BJ (cell line): ENCODE measurements at regions not wholly inside any gene's neighbourhood (a gene's known extent, or its start where the extent isn't known, plus 50 kb on each side); places are given as distances from the start of the nearest gene placed in this dataset.
"Not testable (repeated sequence)": the region's sequence is repeated elsewhere in the genome, so short reads cannot be mapped to it uniquely, and the experiment has no call there.

ENCODE experiments used
- CTCF ChIA-PET: fragments of 350-600 bp; formaldehyde crosslinking; extraction: SDS; loops from one replicate; lab custom pipeline; 2021; ENCODE audit warnings: antibody characterized with exemption, inconsistent platforms; lab: Yijun Ruan, JAX
- POLR2A ChIA-PET: fragments of 300-600 bp; sonication (Branson Sonifier 250); formaldehyde crosslinking; extraction: SDS; loops from one replicate; lab custom pipeline; 2021; ENCODE audit warnings: antibody characterized with exemption; lab: Charles Lee
- DNase-seq: peaks from one replicate; pipeline ENCODE4 v3.0.0-alpha.2; 2011; ENCODE audit warnings: low read depth
- H3K27me3 ChIP-seq: 2 replicates; pipeline ENCODE4 v1.6.0; 2011; ENCODE audit warnings: low read length; ENCODE audit not compliant: control insufficient read depth, insufficient read depth
- H3K36me3 ChIP-seq: 2 replicates; pipeline ENCODE4 v1.5.1; 2011; ENCODE audit warnings: low read length; ENCODE audit not compliant: control insufficient read depth, insufficient read depth
- H3K4me3 ChIP-seq: 2 replicates; pipeline ENCODE4 v1.5.1; 2011; ENCODE audit warnings: low read depth, mild to moderate bottlenecking, control low read depth, low read length
- CTCF ChIP-seq: IDR thresholded peaks from 2 replicates; pipeline ENCODE4 v1.5.1; 2011; ENCODE audit warnings: low read depth, mild to moderate bottlenecking, control low read depth, inconsistent platforms, low read length, moderate library complexity; ENCODE audit not compliant: insufficient read depth

- CTCF ChIA-PET, POLR2A ChIA-PET: not testable (repeated sequence)
Measured at GRCh38 chr16:88271776-88272175, 111.0 kb upstream of the ZNF469 start.

GRCh38 chr16:88272437-88272836, 110.3 kb upstream of the ZNF469 start:
- CTCF ChIA-PET, POLR2A ChIA-PET, H3K27me3 ChIP-seq, H3K36me3 ChIP-seq, DNase-seq, H3K4me3 ChIP-seq: not testable (repeated sequence)

More at GRCh38 chr16:88271776-88272175, 111.0 kb upstream of the ZNF469 start:
- not testable (repeated sequence) for H3K36me3 ChIP-seq, H3K27me3 ChIP-seq, H3K4me3 ChIP-seq, DNase-seq

- peak; percentile 43 for DNase-seq
- POLR2A ChIA-PET: not testable (repeated sequence)
Measured at GRCh38 chr16:88274126-88274750, 108.5 kb upstream of the ZNF469 start.

GRCh38 chr16:88274847-88275246, 107.9 kb upstream of the ZNF469 start:
- POLR2A ChIA-PET: no interaction called here
- TF ChIP-seq CTCF: no peak
- Histone ChIP-seq H3K4me3 (no peak overlapping the region), H3K36me3 (no peaks in the 10 kb centered on the region), H3K27me3 (no peaks in the 10 kb centered on the region)
- CTCF ChIA-PET: interaction anchor here (1.1 kb wide), 1 partner anchor 14 kb away, joined by 3 read pairs; no protein-coding TSS in a partner anchor
- no peak for DNase-seq

More at GRCh38 chr16:88274126-88274750, 108.5 kb upstream of the ZNF469 start:
- H3K27me3 ChIP-seq, CTCF ChIA-PET, H3K4me3 ChIP-seq, H3K36me3 ChIP-seq: not testable (repeated sequence)

GRCh38 chr16:88275336-88276122, 107.2 kb upstream of the ZNF469 start:
- POLR2A ChIA-PET, H3K36me3 ChIP-seq, H3K27me3 ChIP-seq, H3K4me3 ChIP-seq, DNase-seq: not testable (repeated sequence)
- CTCF ChIA-PET: interaction anchor here (1.1 kb wide), 1 partner anchor 14 kb away, joined by 3 read pairs; no protein-coding TSS in a partner anchor

- H3K36me3 ChIP-seq, CTCF ChIA-PET, POLR2A ChIA-PET, DNase-seq, H3K4me3 ChIP-seq, H3K27me3 ChIP-seq: not testable (repeated sequence)
Measured at GRCh38 chr16:88276123-88276588, 106.6 kb upstream of the ZNF469 start.

GRCh38 chr16:88276591-88276990, 106.2 kb upstream of the ZNF469 start:
- Histone ChIP-seq H3K27me3 (no peaks in the 10 kb centered on the region), H3K36me3 (no peaks in the 10 kb centered on the region), H3K4me3 (no peak overlapping the region)
- POLR2A ChIA-PET: no interaction called here
- CTCF ChIA-PET: no interaction called here
- TF ChIP-seq CTCF: no peak
- no peak for DNase-seq
